HEK293 (cell line): ENCODE measurements at regions not wholly inside any gene's neighbourhood (a gene's known extent, or its start where the extent isn't known, plus 50 kb on each side); places are given as distances from the start of the nearest gene placed in this dataset.
A peak's percentile ranks its signal among the peaks of the same experiment; 100 is the strongest.

ENCODE experiments used
- CTCF ChIA-PET: fragments of 350-600 bp; formaldehyde crosslinking; extraction: SDS; loops from one replicate; lab custom pipeline; 2021; ENCODE audit warnings: antibody characterized with exemption; lab: Yijun Ruan, JAX
- POLR2A ChIA-PET: fragments of 300-600 bp; formaldehyde crosslinking; extraction: SDS; loops from one replicate; lab custom pipeline; 2020; ENCODE audit warnings: antibody characterized with exemption, inconsistent platforms; lab: Yijun Ruan, JAX
- H3K27ac ChIP-seq: fragments of 200-500 bp; sonication (Bioruptor generic); 2 replicates; pipeline ENCODE4 v1.5.1; 2014; ENCODE audit warnings: low read depth, low read length, control low read depth, inconsistent platforms; ENCODE audit errors: extremely low read depth
- H3K36me3 ChIP-seq, 2 experiments: fragments of 200-500 bp in 1 of 2; sonication (Bioruptor generic) in 1 of 2; 1 replicate in 1 of 2; 2 replicates in 1 of 2; pipeline ENCODE4 v1.5.1; 2014 to 2017; ENCODE audit warnings: inconsistent platforms in 2 of 2, low read length in 2 of 2; ENCODE audit not compliant: control insufficient read depth in 2 of 2, insufficient read depth in 1 of 2
- H3K4me1 ChIP-seq: fragments of 200-500 bp; sonication (Bioruptor generic); 2 replicates; pipeline ENCODE4 v1.5.1; 2014; ENCODE audit warnings: mild to moderate bottlenecking, low read length, inconsistent platforms; ENCODE audit not compliant: control insufficient read depth, insufficient read depth
- H3K4me3 ChIP-seq: 2 replicates; pipeline ENCODE4 v1.5.1; 2011; ENCODE audit warnings: low read depth, mild to moderate bottlenecking, control low read depth, low read length, moderate library complexity
- H3K9me3 ChIP-seq: fragments of 200-500 bp; sonication (Bioruptor generic); 2 replicates; pipeline ENCODE4 v1.5.1; 2014; ENCODE audit warnings: low read depth, low read length, inconsistent platforms; ENCODE audit not compliant: control insufficient read depth, insufficient read depth
- GLIS2 ChIP-seq: fragments of 450-650 bp; formaldehyde crosslinking; IDR thresholded peaks from 2 replicates; pipeline ENCODE4 v1.5.1; 2016; ENCODE audit warnings: missing biosample characterization, missing genetic modification characterization
- HOXC10 ChIP-seq: sonication (generic); formaldehyde crosslinking; IDR thresholded peaks from 2 replicates; pipeline ENCODE4 v1.8.1; 2023; ENCODE audit warnings: mild to moderate bottlenecking, missing genetic modification reagents
- IKZF3 ChIP-seq: fragments of 450-650 bp; IDR thresholded peaks from 2 replicates; pipeline ENCODE4 v1.5.0; 2018; ENCODE audit warnings: missing biosample characterization, mild to moderate bottlenecking, missing genetic modification characterization, moderate library complexity
- PRDM1 ChIP-seq: fragments of 450-650 bp; formaldehyde crosslinking; IDR thresholded peaks from 2 replicates; pipeline ENCODE4; 2016; ENCODE audit warnings: missing biosample characterization, missing genetic modification characterization
- PRDM2 ChIP-seq: fragments of 450-650 bp; formaldehyde crosslinking; IDR thresholded peaks from 2 replicates; pipeline ENCODE4 v1.5.1; 2016; ENCODE audit warnings: missing biosample characterization, missing genetic modification characterization, borderline replicate concordance
- YY1 ChIP-seq: fragments of 450-650 bp; formaldehyde crosslinking; IDR thresholded peaks from 2 replicates; pipeline ENCODE4 v1.5.1; 2018; ENCODE audit warnings: missing biosample characterization, missing genetic modification characterization
- ZBTB20 ChIP-seq: fragments of 450-650 bp; formaldehyde crosslinking; IDR thresholded peaks from 2 replicates; pipeline ENCODE4 v1.5.1; 2016; ENCODE audit warnings: missing biosample characterization, missing genetic modification characterization
- ZNF23 ChIP-seq: fragments of 450-650 bp; formaldehyde crosslinking; IDR thresholded peaks from 2 replicates; pipeline ENCODE4 v1.5.1; 2016; ENCODE audit warnings: missing biosample characterization, missing genetic modification characterization, borderline replicate concordance
- ZNF366 ChIP-seq: fragments of 450-650 bp; formaldehyde crosslinking; conservative IDR thresholded peaks from 2 replicates; pipeline ENCODE4 v1.5.1; 2016; ENCODE audit warnings: missing biosample characterization, missing genetic modification characterization
- ZNF544 ChIP-seq: fragments of 450-650 bp; formaldehyde crosslinking; IDR thresholded peaks from 2 replicates; pipeline ENCODE4 v1.5.0; 2017; ENCODE audit warnings: missing biosample characterization, missing genetic modification characterization
- ZNF600 ChIP-seq: fragments of 450-650 bp; formaldehyde crosslinking; IDR thresholded peaks from 2 replicates; pipeline ENCODE4 v1.5.1; 2016; ENCODE audit warnings: missing biosample characterization, missing genetic modification characterization
- ZNF639 ChIP-seq: fragments of 450-650 bp; formaldehyde crosslinking; IDR thresholded peaks from 2 replicates; pipeline ENCODE4 v1.5.1; 2016; ENCODE audit warnings: missing biosample characterization, missing genetic modification characterization
- ZXDB ChIP-seq: fragments of 450-650 bp; formaldehyde crosslinking; IDR thresholded peaks from 2 replicates; pipeline ENCODE4 v1.5.1; 2016; ENCODE audit warnings: missing biosample characterization, missing genetic modification characterization
- TF ChIP-seq, protein P1 (sequence below): fragments of 450-650 bp; formaldehyde crosslinking; IDR thresholded peaks from 2 replicates; pipeline ENCODE4 v1.5.1; 2016; ENCODE audit warnings: missing biosample characterization, missing genetic modification characterization
- TF ChIP-seq, protein P2 (sequence below): fragments of 450-650 bp; formaldehyde crosslinking; IDR thresholded peaks from 2 replicates; pipeline ENCODE4 v1.5.1; 2016; ENCODE audit warnings: missing biosample characterization, missing genetic modification characterization
- TF ChIP-seq, protein P3 (sequence below): fragments of 450-650 bp; formaldehyde crosslinking; IDR thresholded peaks from 2 replicates; pipeline ENCODE4 v1.5.1; 2016; ENCODE audit warnings: missing biosample characterization, missing genetic modification characterization

- no peak for TF ChIP-seq PRDM2
- 0 out of 2 replicates have a peak, but pooled peaks have one; percentile 20 for TF ChIP-seq ZXDB (tag by site-specific recombination)
- TF ChIP-seq ZNF544 (tag by site-specific recombination): no peak
- peak; percentile 20; the same call in 1 of the 2 replicates for TF ChIP-seq IKZF3 (tag by site-specific recombination)
- no peak for TF ChIP-seq ZNF639 (tag by site-specific recombination)
Measured at GRCh38 chr13:26971990-26972887, 199.4 kb downstream of the USP12 start (continued).

DNA sequence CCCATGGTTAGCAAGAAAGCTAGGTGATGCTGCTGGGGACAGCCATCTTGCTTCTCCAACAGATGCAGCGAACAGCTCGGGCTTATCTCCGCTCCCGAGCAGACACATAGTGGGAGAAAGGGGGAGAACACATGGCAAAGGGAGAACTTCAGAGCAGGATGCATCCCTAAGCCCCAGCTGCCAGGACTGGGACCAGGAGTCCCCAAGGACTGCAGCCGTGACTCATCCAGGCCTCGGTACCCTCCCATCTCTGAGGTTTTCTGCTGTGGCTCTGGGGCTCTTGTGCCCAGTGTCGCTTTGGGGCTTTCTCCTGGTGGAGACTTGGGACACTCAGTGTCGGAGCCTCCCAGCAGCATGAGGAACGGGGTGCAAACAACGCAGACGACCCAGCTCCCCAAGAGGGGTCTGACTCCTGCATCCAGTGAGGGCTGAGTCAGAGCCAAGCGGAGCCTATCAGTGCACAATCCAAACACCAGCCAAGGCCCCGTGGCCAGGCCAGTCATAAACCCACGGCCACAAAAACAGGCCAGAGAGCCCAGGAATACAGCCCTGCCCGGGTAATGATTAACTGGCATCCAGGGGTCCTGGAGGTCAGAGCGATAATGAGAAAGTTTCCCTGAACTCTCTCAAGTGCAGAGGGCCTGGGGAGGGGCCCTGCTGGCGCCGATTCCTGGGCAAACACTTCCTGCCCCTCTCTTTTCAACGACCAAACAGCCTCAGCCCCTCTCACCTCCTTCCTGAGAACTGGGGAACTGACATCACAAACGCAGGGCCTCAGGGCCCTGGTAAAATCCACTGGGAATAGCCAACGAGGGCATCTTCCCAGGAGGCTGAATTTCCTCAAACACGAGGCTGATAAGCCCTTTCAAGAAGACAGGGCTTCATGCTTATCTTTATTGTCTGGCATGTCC lies 202.9 kb downstream of the USP12 start:
- CTCF ChIA-PET: no interaction called here
- H3K9me3 ChIP-seq: no peaks in the 10 kb centered on the region
- TF ChIP-seq, protein P1, sequence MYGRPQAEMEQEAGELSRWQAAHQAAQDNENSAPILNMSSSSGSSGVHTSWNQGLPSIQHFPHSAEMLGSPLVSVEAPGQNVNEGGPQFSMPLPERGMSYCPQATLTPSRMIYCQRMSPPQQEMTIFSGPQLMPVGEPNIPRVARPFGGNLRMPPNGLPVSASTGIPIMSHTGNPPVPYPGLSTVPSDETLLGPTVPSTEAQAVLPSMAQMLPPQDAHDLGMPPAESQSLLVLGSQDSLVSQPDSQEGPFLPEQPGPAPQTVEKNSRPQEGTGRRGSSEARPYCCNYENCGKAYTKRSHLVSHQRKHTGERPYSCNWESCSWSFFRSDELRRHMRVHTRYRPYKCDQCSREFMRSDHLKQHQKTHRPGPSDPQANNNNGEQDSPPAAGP (tag by site-specific recombination): no peak
- TF ChIP-seq ZBTB20 (peak; percentile 85), GLIS2 (tag by site-specific recombination) (peak; percentile 22; the same call in 1 of the 2 replicates)
- H3K27ac ChIP-seq: peak overlapping the region; percentile 37; the same call in 1 of the 2 replicates
- POLR2A ChIA-PET: no interaction called here
- H3K4me3 ChIP-seq: no peak overlapping the region
- no peaks in the 10 kb centered on the region for H3K36me3 ChIP-seq
- peaks cover 17% of the 10 kb centered on the region for H3K4me1 ChIP-seq

DNA sequence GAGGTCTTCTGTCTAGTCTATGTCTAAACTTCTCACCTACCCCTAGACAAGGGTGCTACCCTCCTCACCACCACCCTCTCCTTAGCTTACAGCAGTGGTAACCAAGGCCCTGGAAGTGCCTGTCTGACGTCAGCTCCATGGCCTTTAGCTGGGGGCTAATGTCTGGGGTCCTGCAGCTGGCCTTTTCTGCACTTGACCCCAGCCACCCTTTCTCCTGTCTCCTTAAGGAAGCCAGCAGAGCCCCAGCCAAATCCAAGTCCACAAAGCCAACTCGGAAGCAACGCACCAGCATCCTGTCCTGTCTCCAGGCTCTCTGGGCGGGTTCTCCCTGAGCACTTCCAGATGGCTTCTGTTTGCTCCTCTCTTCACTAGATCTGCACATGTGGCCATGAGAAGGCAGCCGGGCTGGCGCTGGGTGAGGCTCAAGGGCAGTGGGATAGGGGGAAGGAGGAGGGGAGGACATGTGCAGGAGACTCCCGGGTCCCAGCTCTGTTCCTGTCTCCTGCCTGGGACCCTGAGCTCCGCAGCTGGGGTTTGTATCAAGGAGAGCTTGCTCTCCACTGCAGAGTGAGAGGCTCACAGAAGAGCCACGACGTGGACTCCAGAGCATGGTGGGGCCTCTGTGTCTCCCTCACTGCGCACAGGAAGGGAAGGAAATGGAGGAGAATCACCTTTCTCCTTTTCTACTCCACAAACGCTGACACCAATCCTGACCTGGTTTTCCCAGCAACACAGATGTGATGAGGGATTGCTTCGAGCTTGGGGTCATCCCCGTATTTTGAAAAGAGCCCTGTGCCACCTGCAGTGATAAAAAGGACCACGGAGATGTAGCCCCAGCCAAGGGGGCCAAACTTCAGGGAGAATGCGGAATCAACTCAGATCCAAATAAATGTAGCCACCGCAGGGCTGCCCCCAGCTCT lies 204.2 kb downstream of the USP12 start:
- CTCF ChIA-PET: interaction anchor here (0.6 to 0.8 kb wide), 2 partner anchors 37 to 908 kb away, joined by 3 to 4 read pairs; no protein-coding TSS in a partner anchor
- Histone ChIP-seq H3K4me3 (no peak overlapping the region), H3K36me3 (no peaks in the 10 kb centered on the region), H3K27ac (no peak overlapping the region), H3K9me3 (no peaks in the 10 kb centered on the region), H3K4me1 (peaks cover 17% of the 10 kb centered on the region)
- POLR2A ChIA-PET: interaction anchor here (1.1 kb wide), 1 partner anchor 9 kb away, joined by 3 read pairs; no protein-coding TSS in a partner anchor
- TF ChIP-seq PRDM1 (no peak), HOXC10 (no peak), ZNF23 (tag by site-specific recombination) (no peak), YY1 (tag by site-specific recombination) (no peak), ZNF600 (tag by site-specific recombination) (no peak), ZNF366 (no peak)
- TF ChIP-seq, protein P2, sequence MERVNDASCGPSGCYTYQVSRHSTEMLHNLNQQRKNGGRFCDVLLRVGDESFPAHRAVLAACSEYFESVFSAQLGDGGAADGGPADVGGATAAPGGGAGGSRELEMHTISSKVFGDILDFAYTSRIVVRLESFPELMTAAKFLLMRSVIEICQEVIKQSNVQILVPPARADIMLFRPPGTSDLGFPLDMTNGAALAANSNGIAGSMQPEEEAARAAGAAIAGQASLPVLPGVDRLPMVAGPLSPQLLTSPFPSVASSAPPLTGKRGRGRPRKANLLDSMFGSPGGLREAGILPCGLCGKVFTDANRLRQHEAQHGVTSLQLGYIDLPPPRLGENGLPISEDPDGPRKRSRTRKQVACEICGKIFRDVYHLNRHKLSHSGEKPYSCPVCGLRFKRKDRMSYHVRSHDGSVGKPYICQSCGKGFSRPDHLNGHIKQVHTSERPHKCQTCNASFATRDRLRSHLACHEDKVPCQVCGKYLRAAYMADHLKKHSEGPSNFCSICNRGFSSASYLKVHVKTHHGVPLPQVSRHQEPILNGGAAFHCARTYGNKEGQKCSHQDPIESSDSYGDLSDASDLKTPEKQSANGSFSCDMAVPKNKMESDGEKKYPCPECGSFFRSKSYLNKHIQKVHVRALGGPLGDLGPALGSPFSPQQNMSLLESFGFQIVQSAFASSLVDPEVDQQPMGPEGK: no peak
- TF ChIP-seq, protein P3, sequence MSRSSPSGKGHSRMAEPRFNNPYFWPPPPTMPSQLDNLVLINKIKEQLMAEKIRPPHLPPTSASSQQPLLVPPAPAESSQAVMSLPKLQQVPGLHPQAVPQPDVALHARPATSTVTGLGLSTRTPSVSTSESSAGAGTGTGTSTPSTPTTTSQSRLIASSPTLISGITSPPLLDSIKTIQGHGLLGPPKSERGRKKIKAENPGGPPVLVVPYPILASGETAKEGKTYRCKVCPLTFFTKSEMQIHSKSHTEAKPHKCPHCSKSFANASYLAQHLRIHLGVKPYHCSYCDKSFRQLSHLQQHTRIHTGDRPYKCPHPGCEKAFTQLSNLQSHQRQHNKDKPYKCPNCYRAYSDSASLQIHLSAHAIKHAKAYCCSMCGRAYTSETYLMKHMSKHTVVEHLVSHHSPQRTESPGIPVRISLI (tag by site-specific recombination): no peak
